Activated CD4-positive, alpha-beta T cell treated with anti-CD3 and anti-CD28 coated beads for 36 hours (primary cell): ENCODE measurements at regions not wholly inside any gene's neighbourhood (a gene's known extent, or its start where the extent isn't known, plus 50 kb on each side); places are given as distances from the start of the nearest gene placed in this dataset.
A peak's percentile ranks its signal among the peaks of the same experiment; 100 is the strongest.

Experiments
- ATAC-seq: fragments of 200-7000 bp; cut with Tn5 transposase; one replicate; pipeline ENCODE4 v1.10.0; 2021; ENCODE audit warnings: mild to moderate bottlenecking, moderate library complexity
- CTCF ChIA-PET: fragments of 350-600 bp; sonication (Branson Sonifier 250); formaldehyde crosslinking; loops from one replicate; lab custom pipeline; 2021; ENCODE audit warnings: antibody characterized with exemption; lab: Charles Lee
- POLR2A ChIA-PET: fragments of 350-600 bp; sonication (Branson Sonifier 250); formaldehyde crosslinking; loops from one replicate; lab custom pipeline; 2021; ENCODE audit warnings: antibody characterized with exemption, inconsistent platforms; lab: Charles Lee
- DNase-seq: peaks from one replicate; pipeline ENCODE4 v3.0.0-alpha.2; 2020
- H3K27ac Mint-ChIP-seq: one replicate; pipeline ENCODE4 v1.8.0; 2021; ENCODE audit warnings: mixed read lengths
- H3K27me3 Mint-ChIP-seq: one replicate; pipeline ENCODE4 v1.8.0; 2021; ENCODE audit warnings: mixed read lengths
- H3K36me3 Mint-ChIP-seq: one replicate; pipeline ENCODE4 v1.8.0; 2021; ENCODE audit warnings: low read depth, mixed read lengths
- H3K4me1 Mint-ChIP-seq: one replicate; pipeline ENCODE4 v1.8.0; 2021; ENCODE audit warnings: mixed read lengths
- H3K4me3 Mint-ChIP-seq: one replicate; pipeline ENCODE4 v1.8.0; 2021; ENCODE audit warnings: mild to moderate bottlenecking, moderate library complexity, mixed read lengths
- H3K9me3 Mint-ChIP-seq: one replicate; pipeline ENCODE4 v1.8.0; 2021; ENCODE audit warnings: low read depth, mixed read lengths
- intact Hi-C, 2 experiments: fragments of 100-400 bp; cut with DNase I in 1 of 2; cut with micrococcal nuclease in 1 of 2; formaldehyde crosslinking; loops; one replicate each; pipeline versions ENCODE4 v1.14.2 to v1.15.1; 2022 to 2024; cut with DNase I, micrococcal nuclease

DNA sequence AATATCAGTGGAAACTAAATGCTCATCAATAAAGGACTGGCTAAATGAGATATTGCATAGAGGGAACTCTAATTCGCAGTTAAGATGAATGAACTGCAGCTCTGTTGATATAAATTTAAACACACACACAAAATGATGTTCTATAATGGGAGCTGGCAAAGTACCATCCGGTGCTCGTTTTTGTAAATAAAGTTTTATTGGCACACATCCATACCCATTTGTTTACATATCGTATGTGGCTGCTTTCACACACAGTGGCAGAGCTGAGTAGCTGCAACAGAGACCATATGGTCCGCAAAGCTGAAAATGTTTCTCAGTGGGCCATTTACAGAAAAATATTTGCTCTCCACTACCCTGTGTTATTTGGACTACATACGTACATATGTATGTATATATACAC is 120.7 kb downstream of the EDN3 start:
- POLR2A ChIA-PET: no interaction called here

DNA sequence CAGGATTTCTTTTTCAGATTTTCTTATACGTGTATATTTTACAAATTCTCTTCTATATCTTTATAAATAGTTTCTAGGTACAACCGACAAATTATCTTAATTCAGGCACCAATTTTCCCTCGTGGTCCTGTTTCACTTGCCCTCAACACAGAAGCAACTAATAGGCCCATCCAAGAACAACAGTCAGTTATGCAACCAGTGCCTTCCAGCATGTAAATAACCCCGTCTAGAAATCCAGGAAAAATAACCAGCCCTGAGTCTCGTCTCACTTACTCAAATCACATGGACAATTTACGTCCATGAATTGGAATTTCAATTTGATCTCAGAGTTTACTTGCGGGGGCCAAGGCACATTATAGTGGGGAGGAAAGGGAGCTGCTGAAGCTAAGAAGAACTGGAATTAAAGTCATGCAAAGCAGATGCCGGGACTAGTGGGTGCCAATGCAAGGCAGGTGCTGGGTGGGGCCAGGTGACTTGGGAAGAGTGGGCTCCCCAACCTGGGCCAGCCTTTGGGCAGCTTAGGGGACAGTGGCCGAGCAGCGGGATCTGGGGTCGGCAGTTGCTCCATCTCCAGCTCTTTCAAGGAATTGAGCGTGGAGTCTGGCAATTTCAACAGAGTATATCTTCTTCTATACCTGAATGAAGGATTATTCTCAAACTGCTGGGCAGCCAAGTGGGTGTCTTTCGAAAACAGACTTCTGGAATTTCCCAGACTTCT is 121.7 kb downstream of the EDN3 start:
- H3K9me3 Mint-ChIP-seq: no peaks in the 10 kb centered on the region
- no peaks in the 10 kb centered on the region for H3K4me1 Mint-ChIP-seq
- no peaks in the 10 kb centered on the region for H3K27me3 Mint-ChIP-seq
- intact Hi-C loops: no loop called here
- H3K36me3 Mint-ChIP-seq: no peaks in the 10 kb centered on the region
- no peak overlapping the region for H3K4me3 Mint-ChIP-seq
- POLR2A ChIA-PET: no interaction called here
- ATAC-seq: no peak
- CTCF ChIA-PET: interaction anchor here (1.0 kb wide), 1 partner anchor 18 kb away, joined by 3 read pairs; no protein-coding TSS in a partner anchor
- no peak overlapping the region for H3K27ac Mint-ChIP-seq
- no peak for DNase-seq

More for the DNA sequence above, 120.7 kb downstream of the EDN3 start:
- H3K36me3 Mint-ChIP-seq: no peaks in the 10 kb centered on the region
- CTCF ChIA-PET: interaction anchor here (1.0 to 1.3 kb wide), 4 partner anchors 17 to 75 kb away, joined by 3 to 5 read pairs (median 4); no protein-coding TSS in a partner anchor
- H3K4me1 Mint-ChIP-seq: no peaks in the 10 kb centered on the region
- H3K27me3 Mint-ChIP-seq: no peaks in the 10 kb centered on the region
- H3K27ac Mint-ChIP-seq: no peak overlapping the region
- intact Hi-C loops: no loop called here
- ATAC-seq (no peak), DNase-seq (no peak)
- H3K9me3 Mint-ChIP-seq: no peaks in the 10 kb centered on the region
- H3K4me3 Mint-ChIP-seq: no peak overlapping the region

DNA sequence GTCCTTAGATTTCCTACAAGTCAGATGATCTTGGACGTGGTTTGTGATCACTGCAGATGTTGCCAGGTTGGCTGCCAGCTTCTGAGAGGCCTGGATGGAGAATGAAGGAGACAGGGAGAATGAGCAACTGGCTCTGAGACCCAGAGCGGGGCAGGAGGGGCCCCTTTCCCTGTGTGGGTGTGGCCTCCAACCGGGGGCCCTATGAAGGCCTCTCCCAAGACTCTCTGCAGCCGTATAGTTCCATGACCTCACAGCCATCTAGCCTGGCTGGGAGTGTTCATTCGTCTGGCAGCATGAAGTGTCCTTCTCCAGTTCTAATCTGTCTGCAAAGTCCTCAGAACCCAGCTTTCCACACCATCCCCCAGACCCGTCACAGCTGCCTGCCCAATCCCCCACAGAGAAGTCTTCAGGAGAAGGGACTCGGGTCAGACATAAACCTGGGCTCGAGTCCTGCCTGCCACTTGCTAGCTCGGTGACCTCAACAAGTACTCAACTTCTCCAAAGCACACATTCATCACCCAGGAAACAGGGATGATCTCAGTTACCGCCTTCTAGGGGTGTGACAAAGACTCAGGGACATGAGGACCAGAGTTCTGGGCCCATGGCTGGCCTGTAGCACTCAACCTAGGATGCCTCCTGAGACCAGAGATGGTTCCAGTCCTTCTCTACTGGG is 122.6 kb downstream of the EDN3 start:
- CTCF ChIA-PET: no interaction called here
- POLR2A ChIA-PET: no interaction called here
- no peaks in the 10 kb centered on the region for H3K4me1 Mint-ChIP-seq
- no peak overlapping the region for H3K4me3 Mint-ChIP-seq
- no peak for ATAC-seq
- H3K36me3 Mint-ChIP-seq: no peaks in the 10 kb centered on the region
- H3K27me3 Mint-ChIP-seq: no peaks in the 10 kb centered on the region
- no peak overlapping the region for H3K27ac Mint-ChIP-seq
- intact Hi-C loops: no loop called here
- no peak for DNase-seq
- no peaks in the 10 kb centered on the region for H3K9me3 Mint-ChIP-seq

DNA sequence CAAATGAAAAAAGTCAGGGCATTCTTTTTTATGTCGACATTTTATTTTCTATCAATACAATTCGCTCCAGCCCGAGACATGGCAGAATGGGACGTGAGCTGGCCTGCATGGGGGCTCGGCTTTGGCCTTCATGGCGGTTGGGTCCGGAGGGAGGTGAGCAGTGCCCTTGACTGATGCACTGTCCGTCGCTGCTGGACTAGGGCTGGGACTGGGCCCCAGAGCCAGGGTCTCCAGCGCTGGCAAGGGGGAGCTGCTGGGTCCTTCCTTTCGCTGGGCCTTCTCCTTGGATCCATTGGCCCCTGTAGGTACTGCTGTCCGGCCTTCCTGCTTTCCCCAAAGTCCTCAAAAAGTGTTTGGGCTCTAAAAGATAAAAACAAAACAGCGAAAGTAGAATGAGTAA is 124.6 kb downstream of the EDN3 start:
- no peaks in the 10 kb centered on the region for H3K36me3 Mint-ChIP-seq
- H3K27ac Mint-ChIP-seq: no peak overlapping the region
- DNase-seq (no peak), ATAC-seq (no peak)
- peaks cover 3% of the 10 kb centered on the region for H3K9me3 Mint-ChIP-seq
- H3K4me3 Mint-ChIP-seq: no peak overlapping the region
- H3K4me1 Mint-ChIP-seq: peaks cover 10% of the 10 kb centered on the region
- intact Hi-C loops: no loop called here
- ChIA-PET CTCF (no interaction called here), POLR2A (no interaction called here)
- no peaks in the 10 kb centered on the region for H3K27me3 Mint-ChIP-seq

DNA sequence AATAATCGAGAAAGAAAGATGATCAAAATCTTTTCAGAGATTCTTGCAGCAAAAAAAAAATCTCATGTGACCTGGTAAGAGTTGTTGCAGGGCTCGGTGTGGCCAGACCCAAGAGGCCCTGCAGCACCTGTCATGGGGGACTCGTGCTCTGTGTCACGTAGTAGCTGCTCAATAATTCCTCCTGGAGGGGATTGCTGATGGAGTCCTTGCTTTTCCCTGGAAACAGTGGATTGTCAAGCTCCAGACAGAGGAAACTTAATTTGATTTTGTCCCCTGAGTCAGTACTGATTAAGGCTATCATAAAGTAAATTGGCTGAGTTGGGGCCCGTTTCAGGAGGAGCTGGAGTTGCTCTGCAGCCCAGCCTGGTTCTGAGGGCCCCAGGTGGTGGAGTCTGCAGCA is 125.2 kb downstream of the EDN3 start:
- Mint-ChIP-seq H3K36me3 (no peaks in the 10 kb centered on the region), H3K27me3 (no peaks in the 10 kb centered on the region), H3K4me1 (peaks cover 10% of the 10 kb centered on the region), H3K27ac (no peak overlapping the region), H3K9me3 (peaks cover 3% of the 10 kb centered on the region), H3K4me3 (no peak overlapping the region)
- ATAC-seq (no peak), DNase-seq (no peak)
- ChIA-PET POLR2A (no interaction called here), CTCF (no interaction called here)
- intact Hi-C loops: no loop called here

DNA sequence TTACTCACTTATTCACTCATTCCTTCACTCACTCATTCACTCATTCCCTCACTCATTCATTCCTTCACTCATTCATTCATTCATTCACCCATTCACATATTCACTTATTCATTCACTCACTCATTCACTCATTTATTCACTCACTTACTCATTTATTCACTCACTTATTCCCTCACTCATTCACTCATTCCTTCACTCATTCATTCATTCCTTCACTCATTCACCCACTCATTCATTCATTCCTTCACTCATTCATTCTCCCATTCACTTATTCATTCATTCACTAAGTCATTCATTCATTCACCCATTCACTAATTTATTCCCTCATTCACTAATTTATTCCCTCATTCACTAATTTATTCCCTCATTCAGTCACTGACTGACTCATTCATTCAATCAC is 127.6 kb downstream of the EDN3 start:
- H3K4me1 Mint-ChIP-seq: peaks cover 10% of the 10 kb centered on the region
- DNase-seq (no peak), ATAC-seq (no peak)
- H3K27me3 Mint-ChIP-seq: no peaks in the 10 kb centered on the region
- intact Hi-C loops: no loop called here
- CTCF ChIA-PET: no interaction called here
- peaks cover 3% of the 10 kb centered on the region for H3K9me3 Mint-ChIP-seq
- H3K36me3 Mint-ChIP-seq: no peaks in the 10 kb centered on the region
- H3K4me3 Mint-ChIP-seq: no peak overlapping the region
- POLR2A ChIA-PET: no interaction called here
- H3K27ac Mint-ChIP-seq: no peak overlapping the region

DNA sequence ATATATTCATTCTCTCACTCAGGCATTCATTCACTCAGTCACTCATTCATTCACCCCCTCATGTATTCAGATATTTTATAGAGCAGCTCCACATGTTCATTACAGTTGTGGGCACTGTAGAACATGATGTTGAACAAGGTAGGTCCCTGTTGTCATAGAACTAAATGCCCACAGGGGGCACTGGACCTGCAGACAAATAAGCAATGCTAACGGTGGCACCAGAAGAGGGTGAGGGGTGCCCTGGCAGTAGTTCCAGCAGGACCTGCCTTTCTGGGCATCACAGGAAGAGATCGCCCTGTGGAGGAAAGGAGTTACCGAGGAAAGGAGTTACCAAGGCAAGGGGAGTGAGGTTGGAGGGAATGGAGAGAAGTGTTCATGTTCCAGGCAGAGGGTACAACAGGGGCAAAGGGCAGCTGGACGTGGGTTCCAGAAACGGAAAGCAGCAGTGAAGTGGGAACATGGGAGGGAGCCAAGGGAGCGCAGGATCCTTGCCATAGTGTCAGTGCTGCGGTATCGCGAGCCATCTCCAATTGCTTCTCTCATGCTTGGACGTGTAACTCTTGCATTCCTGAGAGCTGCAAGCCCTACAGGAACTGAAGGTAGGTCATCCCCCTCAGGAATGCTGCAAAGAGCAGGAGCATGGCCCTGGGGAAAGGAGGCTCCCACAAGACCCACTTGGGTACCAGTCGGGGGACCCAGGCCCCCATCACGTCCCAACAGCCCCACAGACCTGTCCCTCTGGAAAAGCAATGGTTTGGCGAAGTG is 128.2 kb downstream of the EDN3 start:
- intact Hi-C loops: no loop called here
- H3K9me3 Mint-ChIP-seq: peaks cover 3% of the 10 kb centered on the region
- no peak for ATAC-seq
- DNase-seq: peak; percentile 20
- no peaks in the 10 kb centered on the region for H3K36me3 Mint-ChIP-seq
- no peak overlapping the region for H3K4me3 Mint-ChIP-seq
- CTCF ChIA-PET: no interaction called here
- no peak overlapping the region for H3K27ac Mint-ChIP-seq
- H3K27me3 Mint-ChIP-seq: no peaks in the 10 kb centered on the region
- POLR2A ChIA-PET: no interaction called here
- peaks cover 10% of the 10 kb centered on the region for H3K4me1 Mint-ChIP-seq

DNA sequence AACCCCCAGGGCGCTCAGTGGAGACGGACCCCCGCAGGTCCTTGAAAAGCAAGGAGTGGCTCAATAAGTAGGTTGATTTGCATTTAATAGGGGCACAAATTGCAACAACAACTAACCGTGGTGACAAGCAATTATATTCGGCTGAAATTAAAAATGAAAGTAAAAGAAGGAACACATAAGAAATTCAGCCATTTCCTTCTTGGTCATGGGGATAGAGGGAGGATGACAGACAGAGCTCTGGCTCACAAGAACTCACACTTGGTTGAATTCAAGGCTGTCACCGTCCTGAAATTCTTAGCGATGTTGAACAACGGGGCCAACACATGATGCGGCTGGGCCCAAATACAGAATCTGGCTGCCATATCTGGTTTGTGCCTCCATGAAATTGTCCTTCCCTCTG is 129.0 kb downstream of the EDN3 start:
- Mint-ChIP-seq H3K27me3 (no peaks in the 10 kb centered on the region), H3K27ac (no peak overlapping the region), H3K4me3 (no peak overlapping the region), H3K4me1 (peaks cover 10% of the 10 kb centered on the region), H3K9me3 (peaks cover 3% of the 10 kb centered on the region), H3K36me3 (no peaks in the 10 kb centered on the region)
- DNase-seq (no peak), ATAC-seq (no peak)
- ChIA-PET CTCF (interaction anchor here (0.6 to 0.7 kb wide), 2 partner anchors 29 to 457 kb away, joined by 3 to 4 read pairs; no protein-coding TSS in a partner anchor), POLR2A (no interaction called here)
- intact Hi-C loops: no loop called here

DNA sequence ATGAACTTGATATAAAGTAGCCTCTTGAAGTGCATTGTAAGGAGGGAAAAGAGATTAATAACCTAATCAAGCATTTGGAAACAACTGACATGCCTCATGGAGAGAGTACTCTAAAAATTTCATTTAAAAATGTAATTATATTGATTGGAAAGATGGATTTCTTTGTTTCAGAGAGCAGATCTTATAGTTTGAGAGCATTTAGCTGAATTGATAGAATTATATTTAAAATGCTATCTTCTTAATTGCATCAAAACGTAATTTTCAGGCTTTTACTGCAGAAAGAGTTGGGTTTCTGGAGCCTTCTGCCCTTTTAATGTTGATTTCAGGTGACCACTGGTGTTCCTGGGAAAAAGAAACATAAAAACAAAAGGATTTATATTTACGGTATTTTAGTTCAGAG is 130.6 kb downstream of the EDN3 start:
- Mint-ChIP-seq H3K36me3 (no peaks in the 10 kb centered on the region), H3K9me3 (peaks cover 3% of the 10 kb centered on the region), H3K4me1 (peaks cover 10% of the 10 kb centered on the region), H3K27me3 (no peaks in the 10 kb centered on the region), H3K4me3 (no peak overlapping the region), H3K27ac (no peak overlapping the region)
- intact Hi-C loops: no loop called here
- DNase-seq (no peak), ATAC-seq (no peak)
- ChIA-PET CTCF (no interaction called here), POLR2A (no interaction called here)

DNA sequence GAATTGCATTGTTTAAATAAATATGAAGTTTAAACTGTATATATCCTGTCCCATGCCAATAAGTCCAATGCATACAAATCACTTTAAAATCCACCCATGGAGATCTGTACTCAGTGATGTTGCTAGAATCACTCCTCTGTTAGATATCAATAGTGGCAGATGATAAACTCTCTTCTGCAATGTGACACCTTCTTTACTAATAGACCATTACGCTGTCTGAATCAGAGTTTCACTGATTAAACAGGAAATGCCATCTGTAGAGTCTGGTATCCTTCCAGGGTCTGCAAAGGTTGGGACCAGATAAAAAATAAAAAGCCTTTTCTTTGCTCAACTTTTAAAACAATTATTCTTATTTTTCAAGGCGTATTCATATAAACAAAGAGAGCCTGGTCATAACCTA is 134.5 kb downstream of the EDN3 start:
- ChIA-PET POLR2A (no interaction called here), CTCF (no interaction called here)
- no peaks in the 10 kb centered on the region for H3K9me3 Mint-ChIP-seq
- DNase-seq: no peak
- no peaks in the 10 kb centered on the region for H3K27me3 Mint-ChIP-seq
- H3K4me1 Mint-ChIP-seq: no peaks in the 10 kb centered on the region
- no peak overlapping the region for H3K4me3 Mint-ChIP-seq
- ATAC-seq: no peak
- H3K27ac Mint-ChIP-seq: no peak overlapping the region
- intact Hi-C loops: no loop called here
- no peaks in the 10 kb centered on the region for H3K36me3 Mint-ChIP-seq

DNA sequence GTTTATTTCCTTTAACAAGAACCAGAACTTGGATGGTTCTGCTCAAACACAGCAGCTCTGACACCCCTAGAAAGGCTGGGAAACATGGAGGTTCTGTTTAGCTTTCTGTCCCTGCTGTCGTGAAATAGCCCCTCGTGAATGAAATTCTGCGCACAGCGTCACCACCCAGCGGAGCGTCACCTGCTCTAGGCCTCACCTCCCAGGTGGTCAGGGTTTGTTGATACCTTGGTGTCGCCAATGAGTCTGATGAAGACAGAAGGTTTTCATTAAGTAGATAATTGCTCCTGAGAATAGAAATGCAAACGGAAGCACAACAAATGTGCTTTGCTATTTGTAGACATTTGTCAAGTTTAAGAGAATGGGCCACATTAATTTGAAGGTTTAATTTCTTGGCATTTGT is 135.1 kb downstream of the EDN3 start:
- Mint-ChIP-seq H3K27ac (no peak overlapping the region), H3K4me3 (no peak overlapping the region), H3K9me3 (no peaks in the 10 kb centered on the region), H3K27me3 (no peaks in the 10 kb centered on the region), H3K36me3 (no peaks in the 10 kb centered on the region), H3K4me1 (no peaks in the 10 kb centered on the region)
- ATAC-seq (no peak), DNase-seq (no peak)
- ChIA-PET CTCF (no interaction called here), POLR2A (no interaction called here)
- intact Hi-C loops: no loop called here
